RKO (cell line): ENCODE measurements at regions not wholly inside any gene's neighbourhood (a gene's known extent, or its start where the extent isn't known, plus 50 kb on each side); places are given as distances from the start of the nearest gene placed in this dataset.
"Not testable (repeated sequence)": the region's sequence is repeated elsewhere in the genome, so short reads cannot be mapped to it uniquely, and the experiment has no call there.

Experiments used
- DNase-seq: peaks from one replicate; pipeline ENCODE4 v3.0.0-alpha.2; 2016; ENCODE audit warnings: low spot score

GRCh38 chr18:53920312-53921075, 304.0 kb downstream of the MBD2 start:
- DNase-seq = no peak

- no peak for DNase-seq
Observed at GRCh38 chr18:53918091-53918490, 306.4 kb downstream of the MBD2 start.

- no peak for DNase-seq
Observed at GRCh38 chr18:53911200-53911599, 313.3 kb downstream of the MBD2 start.

- DNase-seq = peak; percentile 48
Observed at GRCh38 chr18:53909668-53910067, 314.8 kb downstream of the MBD2 start.

- DNase-seq = no peak
Observed at GRCh38 chr18:53907921-53908320, 316.5 kb downstream of the MBD2 start.

- DNase-seq = no peak
Observed at GRCh38 chr18:53906681-53907080, 317.8 kb downstream of the MBD2 start.

GRCh38 chr18:53894675-53895442, 329.6 kb downstream of the MBD2 start:
- no peak for DNase-seq

- DNase-seq = no peak
Observed at GRCh38 chr18:53887447-53887846, 337.0 kb downstream of the MBD2 start.

GRCh38 chr18:53886058-53886457, 338.4 kb downstream of the MBD2 start:
- DNase-seq = no peak

- DNase-seq = no peak
Observed at GRCh38 chr18:53883771-53884170, 340.7 kb downstream of the MBD2 start.

GRCh38 chr18:53874103-53874502, 350.4 kb downstream of the MBD2 start:
- DNase-seq = no peak

- no peak for DNase-seq
Observed at GRCh38 chr18:53864770-53865169, 359.7 kb downstream of the MBD2 start.

- DNase-seq = no peak
Observed at GRCh38 chr18:53862921-53863320, 361.5 kb downstream of the MBD2 start.

- DNase-seq = no peak
Observed at GRCh38 chr18:53861185-53861584, 363.3 kb downstream of the MBD2 start.

- DNase-seq = no peak
Observed at GRCh38 chr18:53859764-53860163, 364.7 kb downstream of the MBD2 start.

- DNase-seq = no peak
Observed at GRCh38 chr18:53850902-53851301, 373.6 kb downstream of the MBD2 start.

- no peak for DNase-seq
Observed at GRCh38 chr18:53843763-53844162, 380.7 kb downstream of the MBD2 start.

GRCh38 chr18:53843113-53843760, 381.2 kb downstream of the MBD2 start:
- peak; percentile 17 for DNase-seq

GRCh38 chr18:53838746-53839145, 385.7 kb downstream of the MBD2 start:
- no peak for DNase-seq

- DNase-seq = not testable (repeated sequence)
Observed at GRCh38 chr18:53821141-53821540, 403.3 kb downstream of the MBD2 start.

- DNase-seq = no peak
Observed at GRCh38 chr18:53819671-53820070, 404.8 kb downstream of the MBD2 start.

GRCh38 chr18:53819174-53819573, 405.3 kb downstream of the MBD2 start:
- no peak for DNase-seq
